Sigmoid colon (tissue), 6 donors: ENCODE measurements at regions not wholly inside any gene's neighbourhood (a gene's known extent, or its start where the extent isn't known, plus 50 kb on each side); places are given as distances from the start of the nearest gene placed in this dataset.
A peak's percentile ranks its signal among the peaks of the same experiment; 100 is the strongest.

Experiments
- DNase-seq: peaks from one replicate; pipeline ENCODE4 v3.0.0-alpha.2; 2019
- H3K27ac ChIP-seq, 4 donors: fragments of 200-600 bp; sonication (generic); one replicate each; pipeline ENCODE4 v1.5.1; 2016 to 2019; ENCODE audit warnings: mild to moderate bottlenecking in 1 of 4
- H3K27me3 ChIP-seq, 3 donors: fragments of 200-600 bp; sonication (generic); one replicate each; pipeline ENCODE4 v1.5.1; 2019; ENCODE audit warnings: mild to moderate bottlenecking in 1 of 3
- H3K36me3 ChIP-seq, 4 donors: fragments of 200-600 bp; sonication (generic); one replicate each; pipeline ENCODE4 v1.5.1; 2016 to 2019
- H3K4me1 ChIP-seq, 4 donors: fragments of 200-600 bp; sonication (generic); one replicate each; pipeline ENCODE4 v1.5.1; 2017 to 2019
- H3K4me3 ChIP-seq, 4 donors: fragments of 200-600 bp; sonication (generic); one replicate each; pipeline ENCODE4 v1.5.1; 2017 to 2019; ENCODE audit warnings: mild to moderate bottlenecking in 2 of 4, moderate library complexity in 1 of 4
- H3K9me3 ChIP-seq, 4 donors: fragments of 200-600 bp in 3 of 4; sonication (generic) in 3 of 4; one replicate each; pipeline versions ENCODE4 v1.5.1 to v1.6.1; 2013 to 2019
- EP300 ChIP-seq, 4 donors: sonication (generic); formaldehyde crosslinking; IDR thresholded peaks; one replicate each; pipeline ENCODE4 v1.6.1; 2017; ENCODE audit warnings: antibody characterized with exemption in 4 of 4
- POLR2A ChIP-seq, 2 donors: fragments of 450-650 bp; IDR thresholded peaks; one replicate each; pipeline ENCODE4 v1.6.1; 2016; ENCODE audit warnings: antibody characterized with exemption in 2 of 2, mild to moderate bottlenecking in 2 of 2, moderate library complexity in 2 of 2
- POLR2AphosphoS5 ChIP-seq, 4 donors: sonication (generic); formaldehyde crosslinking; IDR thresholded peaks; one replicate each; pipeline ENCODE4 v1.6.1; 2017; ENCODE audit warnings: antibody characterized with exemption in 4 of 4
- WGBS, 2 donors: extraction: QIAGEN DNeasy Blood & Tissue Kit; methylation state at CpG; one replicate each; pipeline ENCODE4 v1.1.7; 2013; 5-methylcytosine and 5-hydroxymethylcytosine counted together
- intact Hi-C: fragments of 100-400 bp; cut with DNase I; formaldehyde crosslinking; loops from one replicate; pipeline ENCODE4 v1.15.1; 2023
- TF ChIP-seq, protein P1 (sequence below), 4 experiments: fragments of 450-650 bp in 3 of 4; fragments of 200-600 bp in 1 of 4; IDR thresholded peaks; one replicate each; pipeline ENCODE4 v1.5.1; 2016 to 2019; ENCODE audit warnings: antibody characterized with exemption in 4 of 4, mild to moderate bottlenecking in 3 of 4, moderate library complexity in 2 of 4
- donor health status: healthy with polysubstance abuse.
- donor health status: healthy.

DNA sequence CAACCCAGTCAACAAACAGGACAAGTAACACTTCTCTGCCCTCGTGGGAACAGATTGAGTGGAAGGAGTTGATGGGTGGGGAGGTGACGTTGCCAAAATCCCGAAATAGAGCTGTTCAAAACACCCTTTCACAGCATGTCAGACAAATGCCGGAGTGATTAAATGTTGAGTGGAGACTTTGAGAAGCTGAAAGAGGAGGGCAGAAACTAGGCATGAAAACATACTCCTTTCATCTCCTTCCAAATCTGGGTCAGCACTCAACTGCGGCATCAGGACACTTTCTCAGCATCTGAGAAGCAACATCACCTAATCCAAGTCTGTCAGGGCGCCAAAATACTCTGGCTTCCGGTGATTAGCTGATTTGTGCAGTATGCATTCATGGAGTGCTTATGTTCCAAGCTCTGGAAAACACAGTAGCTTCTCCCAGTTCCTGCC lies 51.5 kb upstream of the MRI1 start:
- peaks cover 0 to 2% (median 0%) of the 10 kb centered on the region in 3 donors for H3K27me3 ChIP-seq
- H3K9me3 ChIP-seq: no peaks in the 10 kb centered on the region
- H3K4me3 ChIP-seq: no peak overlapping the region
- peaks cover 0 to 8% (median 6%) of the 10 kb centered on the region in 4 donors for H3K4me1 ChIP-seq
- peak overlapping the region in 1 of 4 donors; percentile 1 for H3K27ac ChIP-seq
- no peak for TF ChIP-seq POLR2AphosphoS5 (IDR thresholded peaks at IDR 0.05)
- no peak for TF ChIP-seq POLR2A (IDR thresholded peaks at IDR 0.05)
- no peak for TF ChIP-seq EP300 (IDR thresholded peaks at IDR 0.05)
- TF ChIP-seq, protein P1, sequence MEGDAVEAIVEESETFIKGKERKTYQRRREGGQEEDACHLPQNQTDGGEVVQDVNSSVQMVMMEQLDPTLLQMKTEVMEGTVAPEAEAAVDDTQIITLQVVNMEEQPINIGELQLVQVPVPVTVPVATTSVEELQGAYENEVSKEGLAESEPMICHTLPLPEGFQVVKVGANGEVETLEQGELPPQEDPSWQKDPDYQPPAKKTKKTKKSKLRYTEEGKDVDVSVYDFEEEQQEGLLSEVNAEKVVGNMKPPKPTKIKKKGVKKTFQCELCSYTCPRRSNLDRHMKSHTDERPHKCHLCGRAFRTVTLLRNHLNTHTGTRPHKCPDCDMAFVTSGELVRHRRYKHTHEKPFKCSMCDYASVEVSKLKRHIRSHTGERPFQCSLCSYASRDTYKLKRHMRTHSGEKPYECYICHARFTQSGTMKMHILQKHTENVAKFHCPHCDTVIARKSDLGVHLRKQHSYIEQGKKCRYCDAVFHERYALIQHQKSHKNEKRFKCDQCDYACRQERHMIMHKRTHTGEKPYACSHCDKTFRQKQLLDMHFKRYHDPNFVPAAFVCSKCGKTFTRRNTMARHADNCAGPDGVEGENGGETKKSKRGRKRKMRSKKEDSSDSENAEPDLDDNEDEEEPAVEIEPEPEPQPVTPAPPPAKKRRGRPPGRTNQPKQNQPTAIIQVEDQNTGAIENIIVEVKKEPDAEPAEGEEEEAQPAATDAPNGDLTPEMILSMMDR (IDR thresholded peaks at IDR 0.05): no peak
- intact Hi-C loops: loop anchor here (10.0 kb wide), 1 partner anchor 438 kb away; no protein-coding TSS in a partner anchor
- 67 to 69% methylated on average over 7 of the region's 7 CpGs for WGBS, 2 donors
- no peaks in the 10 kb centered on the region for H3K36me3 ChIP-seq
- no peak for DNase-seq

DNA sequence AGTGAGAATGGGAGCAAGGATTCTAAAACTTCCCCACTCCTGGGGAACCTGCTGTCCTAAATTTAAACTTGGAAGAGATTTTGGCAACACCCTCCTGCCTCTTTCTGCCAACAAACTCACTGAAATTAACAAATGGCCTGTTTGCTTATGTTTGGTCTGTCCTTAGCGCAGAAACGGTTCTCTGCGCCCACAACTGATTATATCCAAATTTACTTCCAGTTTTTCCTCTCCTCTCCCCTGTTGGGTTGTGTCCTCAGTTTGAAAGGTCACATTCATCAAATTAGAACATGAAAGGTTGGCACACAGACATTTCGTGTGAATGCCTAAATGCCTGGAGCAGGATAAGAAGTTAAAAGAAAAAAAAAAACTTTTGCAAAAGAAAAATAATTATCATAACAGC lies 56.4 kb upstream of the MRI1 start:
- DNase-seq: no peak
- Histone ChIP-seq H3K36me3 (no peaks in the 10 kb centered on the region), H3K27me3 (no peaks in the 10 kb centered on the region), H3K9me3 (peaks cover 0 to 3% (median 0%) of the 10 kb centered on the region in 4 donors), H3K27ac (no peak overlapping the region), H3K4me1 (peaks cover 0 to 10% (median 8%) of the 10 kb centered on the region in 4 donors), H3K4me3 (no peak overlapping the region)
- 33 to 42% methylated on average over 4 of the region's 4 CpGs for WGBS, 2 donors
- no peak for TF ChIP-seq POLR2A (IDR thresholded peaks at IDR 0.05)
- TF ChIP-seq EP300 (IDR thresholded peaks at IDR 0.05): no peak
- intact Hi-C loops: no loop called here

DNA sequence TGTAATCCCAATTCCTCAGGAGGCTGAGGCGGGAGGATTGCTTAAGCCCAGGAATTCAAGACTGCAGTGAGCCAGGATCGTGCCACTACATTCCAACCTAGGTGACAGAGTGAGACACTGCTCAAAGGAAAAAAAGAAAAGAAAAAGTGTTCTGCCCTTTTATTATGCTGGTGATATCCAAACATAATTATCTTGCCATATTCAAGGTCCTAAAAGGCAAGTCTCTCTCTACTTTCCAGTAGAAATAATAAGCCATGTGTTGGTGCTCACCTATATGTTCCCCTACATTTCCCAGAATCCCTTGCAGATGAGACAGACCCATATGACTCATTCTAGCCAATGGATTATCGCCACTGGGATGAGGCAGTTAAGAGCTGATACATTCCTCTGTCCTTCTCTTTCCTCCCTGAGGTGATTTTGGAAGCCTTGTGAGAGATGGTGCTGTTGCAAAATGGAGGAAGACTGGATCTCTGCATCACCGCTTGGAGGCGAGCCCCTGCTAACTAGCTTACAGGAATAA lies 58.3 kb upstream of the MRI1 start:
- Histone ChIP-seq H3K9me3 (peaks cover 0 to 6% (median 3%) of the 10 kb centered on the region in 4 donors), H3K27me3 (peaks cover 0 to 17% (median 9%) of the 10 kb centered on the region in 3 donors), H3K4me3 (no peak overlapping the region), H3K27ac (no peak overlapping the region), H3K4me1 (peaks cover 0 to 10% (median 8%) of the 10 kb centered on the region in 4 donors), H3K36me3 (no peaks in the 10 kb centered on the region)
- 89 to 94% methylated on average over 5 of the region's 5 CpGs for whole genome bisulfite sequencing, 2 donors
- intact Hi-C loops: no loop called here
- TF ChIP-seq POLR2A (IDR thresholded peaks at IDR 0.05) (no peak), EP300 (IDR thresholded peaks at IDR 0.05) (no peak), POLR2AphosphoS5 (IDR thresholded peaks at IDR 0.05) (no peak)
- TF ChIP-seq, protein P1 (IDR thresholded peaks at IDR 0.05): no peak
- DNase-seq: no peak

DNA sequence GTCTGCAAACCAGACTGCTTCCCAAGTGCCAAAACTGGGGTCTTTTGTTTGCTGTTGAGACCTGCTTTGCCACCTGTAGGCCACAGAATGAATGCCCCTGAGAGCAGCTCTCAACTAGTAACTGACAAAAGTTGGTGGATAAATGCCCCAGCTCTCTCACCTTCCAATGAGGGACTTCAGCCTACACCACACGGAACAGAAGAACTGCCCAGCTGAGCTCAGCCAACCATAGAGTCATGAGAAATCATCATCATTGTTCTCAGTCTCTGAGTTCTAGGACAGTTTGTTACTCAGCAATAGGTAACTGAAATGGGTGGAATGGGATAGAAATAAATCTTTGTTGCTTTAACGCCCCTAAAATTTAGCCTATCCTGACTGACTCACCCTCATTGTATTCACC lies 59.1 kb upstream of the MRI1 start:
- no peak for DNase-seq
- H3K27ac ChIP-seq: no peak overlapping the region
- 91 to 97% methylated on average over 2 of the region's 2 CpGs for WGBS, 2 donors
- H3K4me3 ChIP-seq: no peak overlapping the region
- H3K4me1 ChIP-seq: peaks cover 0 to 10% (median 8%) of the 10 kb centered on the region in 4 donors
- H3K27me3 ChIP-seq: peaks cover 0 to 21% (median 13%) of the 10 kb centered on the region in 3 donors
- TF ChIP-seq POLR2A (IDR thresholded peaks at IDR 0.05) (no peak), POLR2AphosphoS5 (IDR thresholded peaks at IDR 0.05) (no peak), EP300 (IDR thresholded peaks at IDR 0.05) (no peak)
- TF ChIP-seq, protein P1 (IDR thresholded peaks at IDR 0.05): no peak
- intact Hi-C loops: no loop called here
- H3K36me3 ChIP-seq: no peaks in the 10 kb centered on the region
- H3K9me3 ChIP-seq: peaks cover 0 to 6% (median 3%) of the 10 kb centered on the region in 4 donors

DNA sequence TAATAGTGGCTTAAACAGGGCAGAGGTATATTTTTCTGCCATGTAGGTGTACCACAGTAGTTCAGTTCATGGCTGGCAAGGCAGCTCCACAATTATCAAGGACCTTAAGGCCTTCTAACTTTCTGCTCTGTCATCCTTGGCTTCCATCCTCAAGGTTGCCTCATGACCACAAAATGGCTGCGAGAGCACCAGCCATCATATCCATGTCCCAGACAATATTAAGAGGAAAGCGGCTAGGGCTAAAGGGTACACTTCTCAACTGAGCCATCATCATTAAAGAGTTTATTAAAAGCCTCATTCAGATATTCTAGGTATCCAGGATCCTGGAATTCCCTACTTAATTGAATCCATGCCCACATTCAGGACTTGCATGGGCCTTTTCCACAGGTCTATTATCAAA lies 62.7 kb upstream of the MRI1 start:
- 96 to 99% methylated on average over 2 of the region's 2 CpGs for WGBS, 2 donors
- H3K4me3 ChIP-seq: no peak overlapping the region
- H3K36me3 ChIP-seq: no peaks in the 10 kb centered on the region
- H3K4me1 ChIP-seq: no peaks in the 10 kb centered on the region
- peaks cover 0 to 29% (median 13%) of the 10 kb centered on the region in 3 donors for H3K27me3 ChIP-seq
- no peak for TF ChIP-seq EP300 (IDR thresholded peaks at IDR 0.05)
- TF ChIP-seq, protein P1 (IDR thresholded peaks at IDR 0.05): no peak
- TF ChIP-seq POLR2AphosphoS5 (IDR thresholded peaks at IDR 0.05): no peak
- TF ChIP-seq POLR2A (IDR thresholded peaks at IDR 0.05): no peak
- intact Hi-C loops: no loop called here
- DNase-seq: no peak
- peaks cover 0 to 6% (median 3%) of the 10 kb centered on the region in 4 donors for H3K9me3 ChIP-seq
- H3K27ac ChIP-seq: no peak overlapping the region
